Activated CD8-positive, alpha-beta memory T cell treated with anti-CD3 and anti-CD28 coated beads for 1 hour (primary cell): ENCODE measurements at regions not wholly inside any gene's neighbourhood (a gene's known extent, or its start where the extent isn't known, plus 50 kb on each side); places are given as distances from the start of the nearest gene placed in this dataset.

Source experiments
- DNase-seq, 2 donors: peaks; one replicate each; pipeline ENCODE4 v3.0.0-alpha.2; 2020; ENCODE audit warnings: low read depth in 1 of 2; ENCODE audit errors: extremely low read depth in 1 of 2

DNA sequence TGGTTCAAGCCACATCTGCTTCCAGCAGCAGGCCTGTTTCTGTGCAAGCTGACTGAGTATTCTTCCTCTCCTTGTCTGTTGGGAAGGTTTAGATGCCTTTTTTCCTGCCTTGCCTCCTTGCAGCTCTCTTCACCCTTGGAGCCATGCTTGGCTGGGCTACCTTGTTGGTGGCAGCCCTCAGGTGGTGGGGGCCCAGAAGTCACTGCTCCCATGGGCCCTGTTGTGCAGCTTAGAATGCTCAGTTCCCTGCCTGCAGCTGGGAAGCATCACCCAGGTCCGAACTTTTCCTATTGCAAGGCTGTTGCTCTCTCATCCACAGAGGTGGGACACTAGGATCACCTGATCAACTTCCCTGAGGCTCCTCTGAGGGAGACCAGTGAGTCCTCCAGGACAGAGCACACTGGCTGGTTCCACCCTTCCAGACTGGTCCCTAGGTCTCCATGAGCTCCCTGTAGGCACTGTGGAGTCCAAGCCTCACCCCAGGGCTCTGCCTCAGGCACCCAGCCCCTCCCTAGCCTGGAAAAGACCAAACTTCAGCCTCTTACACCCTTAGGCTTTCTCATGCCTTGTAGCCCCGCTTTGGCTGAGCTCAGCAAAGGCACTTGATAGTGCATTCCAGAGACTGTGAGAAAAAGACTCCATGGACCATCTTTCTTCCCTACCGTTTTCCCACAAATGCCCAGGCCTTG is 219.3 kb upstream of the SH3BP4 start:
- DNase-seq, result no peak

DNA sequence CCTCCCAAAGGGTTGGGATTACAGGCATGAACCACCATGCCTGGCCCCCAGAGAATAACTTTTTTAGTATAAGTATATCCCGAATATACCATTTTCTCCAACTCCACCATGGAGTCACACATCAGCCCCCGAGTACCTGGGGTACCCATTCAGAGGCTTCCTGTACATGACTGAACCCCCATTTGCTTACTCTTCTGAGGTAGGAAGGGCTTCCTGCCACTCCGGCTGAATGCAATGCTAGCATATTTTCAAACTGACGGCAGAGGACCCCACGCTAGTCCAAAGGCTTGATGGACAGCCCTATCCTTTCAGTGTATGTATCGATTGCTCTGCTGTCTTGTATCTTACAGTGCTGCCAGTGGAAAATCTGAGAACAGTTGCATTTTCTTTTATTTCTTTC is 220.6 kb upstream of the SH3BP4 start:
- no peak for DNase-seq

DNA sequence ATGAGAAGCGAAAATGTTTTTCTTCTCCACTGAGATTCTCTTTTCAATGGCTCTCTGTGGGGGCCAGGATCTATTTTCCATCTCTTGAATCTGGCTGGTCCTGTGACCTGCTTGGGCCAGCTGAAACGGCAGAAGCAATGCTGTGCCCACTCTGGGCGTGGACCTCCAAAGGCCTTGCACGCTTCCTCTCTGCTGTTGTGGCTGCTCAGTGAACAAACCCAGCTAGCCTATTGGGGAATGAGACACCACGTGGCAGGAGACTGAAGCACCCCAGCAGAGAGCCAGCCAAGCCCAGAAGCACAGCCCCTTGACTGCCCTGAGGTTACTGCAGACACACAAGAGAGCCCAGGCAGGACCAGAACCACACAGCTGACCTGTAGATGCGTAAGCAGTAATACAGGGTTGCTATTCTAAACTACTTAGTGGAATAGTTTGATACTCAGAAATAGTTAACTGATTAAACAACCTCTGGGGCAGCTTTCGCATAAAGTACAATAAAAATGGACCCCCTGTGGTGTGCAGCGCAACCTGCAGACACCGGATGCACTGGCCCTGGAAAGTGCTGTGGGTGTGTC is 221.7 kb upstream of the SH3BP4 start:
- DNase-seq, result no peak

DNA sequence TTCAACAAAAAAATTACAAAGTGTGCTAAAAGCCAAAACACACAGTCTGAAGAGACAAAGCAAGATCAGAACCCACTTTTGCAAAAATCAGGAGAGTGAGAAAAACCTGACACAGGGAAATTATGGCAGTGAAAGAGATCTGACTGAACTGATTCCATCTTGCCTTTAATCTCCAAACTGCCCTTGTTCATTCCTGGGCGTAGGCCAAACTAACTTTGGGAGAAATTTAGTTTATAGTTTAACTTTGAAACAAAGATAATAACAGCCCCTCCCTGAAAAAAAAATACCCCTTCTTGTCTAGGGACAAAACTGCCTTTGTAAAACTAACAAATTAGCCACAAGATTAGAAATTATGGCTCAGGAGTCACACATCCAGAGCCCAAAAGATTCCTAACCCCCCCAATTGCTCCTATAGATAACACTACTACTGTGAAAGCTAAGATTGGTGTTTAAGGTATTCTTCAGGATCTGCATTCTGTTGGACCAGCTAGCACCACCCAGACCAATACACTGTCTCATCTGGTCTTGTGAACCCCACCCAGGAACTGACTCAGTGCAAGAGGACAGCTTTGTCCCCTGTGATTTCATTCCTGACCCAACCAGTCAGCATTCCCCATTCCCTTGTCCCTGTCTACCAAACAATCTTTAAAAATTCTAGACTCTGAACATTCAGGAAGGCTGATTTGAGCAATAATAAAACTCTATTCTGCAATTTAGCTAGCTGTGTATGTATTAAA is 226.1 kb upstream of the SH3BP4 start:
- DNase-seq, result no peak

DNA sequence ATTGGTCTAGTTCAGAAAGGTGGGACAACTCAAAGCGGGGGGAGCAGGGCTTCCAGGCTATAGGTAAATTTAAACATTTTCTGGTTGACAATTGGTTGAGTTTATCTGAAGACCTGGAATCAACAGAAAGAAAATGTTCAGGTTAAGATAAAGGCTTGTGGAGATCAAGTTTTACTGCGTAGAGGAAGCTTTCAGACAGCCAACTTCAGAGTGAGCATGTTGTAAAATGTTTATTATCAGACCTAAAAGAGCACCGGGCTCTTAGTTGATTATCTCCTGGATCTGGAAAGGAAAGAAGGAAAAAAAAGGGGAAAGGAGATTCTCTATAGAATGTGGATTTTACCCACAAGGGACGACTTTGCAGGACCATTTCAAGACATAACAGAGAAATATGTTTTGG is 227.0 kb upstream of the SH3BP4 start:
- no peak for DNase-seq

DNA sequence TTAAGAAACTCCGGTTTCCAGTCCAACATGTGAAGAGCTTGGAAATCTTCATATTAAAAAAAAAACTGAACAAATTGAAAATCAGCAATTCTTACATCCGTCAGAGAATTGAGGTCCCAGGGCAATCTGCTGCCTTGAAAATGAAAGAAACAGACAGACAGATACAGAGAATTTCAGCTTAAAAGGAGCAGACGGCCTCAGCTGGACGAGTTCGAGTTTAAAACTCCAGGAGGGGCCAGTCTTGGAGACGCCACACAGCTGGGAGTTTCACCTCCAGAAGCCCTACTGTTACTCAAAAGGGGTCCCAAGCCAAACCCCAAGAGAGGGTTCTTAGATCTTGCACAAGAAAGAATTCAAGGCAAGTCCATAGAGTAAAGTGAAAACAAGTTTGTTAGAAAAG is 226.5 kb upstream of the ARL4C start:
- no peak for DNase-seq

DNA sequence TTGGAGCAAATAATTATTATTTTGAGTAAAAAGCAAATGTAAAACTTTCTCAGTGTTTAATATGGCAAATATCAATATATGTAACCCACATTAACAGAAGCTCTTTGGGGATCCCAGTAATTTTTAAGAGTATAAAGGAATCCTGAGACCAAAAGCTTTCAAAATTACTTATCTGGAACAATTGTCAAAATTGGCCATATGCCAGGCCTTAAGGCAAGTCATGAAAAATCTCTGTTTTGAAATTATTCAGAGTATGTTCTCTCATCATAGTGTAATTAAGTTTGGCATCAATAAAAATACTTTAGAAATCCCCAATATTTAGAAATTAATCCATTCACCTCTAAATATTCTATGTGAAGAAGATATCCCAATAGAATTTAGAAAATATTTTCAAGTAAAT is 225.3 kb upstream of the ARL4C start:
- no peak for DNase-seq

DNA sequence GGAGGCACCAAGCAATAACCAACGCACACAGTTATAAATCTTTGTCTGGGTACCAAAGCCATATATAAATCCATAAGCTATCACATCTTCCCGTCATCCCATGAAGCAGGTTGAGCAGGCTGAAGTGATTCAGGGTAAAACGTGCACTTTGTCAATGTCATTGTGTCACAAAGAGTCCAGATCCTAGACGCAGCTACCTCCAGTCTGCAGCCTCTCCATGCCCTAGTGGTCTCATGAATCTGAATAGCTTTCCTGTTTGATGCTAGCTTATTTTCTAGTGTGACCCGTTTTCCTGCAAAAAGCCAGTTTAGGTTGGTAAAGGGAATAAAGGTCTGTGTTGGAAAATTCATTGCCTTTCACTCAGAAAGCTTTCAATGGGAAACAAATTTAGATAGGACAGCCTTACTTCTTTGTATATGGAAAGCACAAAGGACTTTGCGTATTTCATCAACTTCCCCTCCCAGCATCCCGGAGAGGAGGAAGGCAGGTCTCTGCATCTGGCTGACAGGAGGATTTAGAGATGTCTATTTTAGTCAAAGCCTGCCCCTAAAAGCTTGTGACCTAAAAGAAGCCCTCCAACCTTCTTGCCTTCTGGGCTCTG is 222.3 kb upstream of the ARL4C start:
- DNase-seq, result no peak

DNA sequence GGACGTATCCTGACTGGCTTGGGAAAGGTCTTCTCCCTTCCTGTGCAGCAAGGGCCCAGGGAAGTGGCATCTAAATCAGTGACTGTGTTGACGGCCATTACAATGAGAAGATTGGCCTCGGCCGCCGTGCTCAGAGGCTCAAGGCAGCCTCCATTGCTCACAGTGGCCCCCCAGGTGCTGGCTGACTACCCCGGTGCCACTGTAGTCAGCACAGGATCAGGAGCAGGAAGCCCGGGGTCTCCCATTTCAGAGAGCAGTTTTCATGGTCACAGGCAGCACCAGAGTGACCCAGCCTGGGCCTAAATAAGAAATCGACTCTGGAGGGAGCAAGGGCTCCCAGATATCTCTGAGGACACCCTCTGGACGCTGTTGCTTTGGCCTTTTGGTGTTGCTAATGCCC is 219.4 kb upstream of the ARL4C start:
- no peak for DNase-seq

DNA sequence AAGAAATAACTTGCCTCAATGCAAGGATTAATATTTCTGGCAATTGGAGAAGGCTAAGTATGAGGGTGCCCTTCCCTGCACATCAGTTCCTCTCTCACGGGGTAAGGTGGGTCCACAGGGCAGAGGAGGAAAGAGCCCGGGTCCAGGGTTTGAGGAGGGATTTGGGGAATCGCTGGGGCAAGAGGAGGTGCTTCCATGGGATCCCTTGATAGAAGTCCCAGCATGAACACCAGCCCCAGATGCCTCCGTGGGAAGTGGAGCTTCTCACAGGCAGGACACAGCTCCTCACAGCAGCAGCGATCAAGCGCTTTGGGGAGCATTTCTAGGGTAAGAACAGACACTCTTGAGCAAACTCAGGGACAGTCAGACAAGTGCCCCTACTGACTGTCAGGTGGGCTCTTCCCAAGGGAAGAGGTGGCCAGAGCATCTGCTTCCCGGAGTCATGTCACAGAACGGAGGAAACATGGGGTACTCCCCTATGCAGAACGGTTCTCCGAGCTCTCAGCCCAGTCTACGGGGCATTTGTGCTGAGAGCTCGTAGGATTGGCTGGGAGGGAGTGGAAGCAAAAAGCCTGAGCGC is 218.9 kb upstream of the ARL4C start:
- no peak for DNase-seq

DNA sequence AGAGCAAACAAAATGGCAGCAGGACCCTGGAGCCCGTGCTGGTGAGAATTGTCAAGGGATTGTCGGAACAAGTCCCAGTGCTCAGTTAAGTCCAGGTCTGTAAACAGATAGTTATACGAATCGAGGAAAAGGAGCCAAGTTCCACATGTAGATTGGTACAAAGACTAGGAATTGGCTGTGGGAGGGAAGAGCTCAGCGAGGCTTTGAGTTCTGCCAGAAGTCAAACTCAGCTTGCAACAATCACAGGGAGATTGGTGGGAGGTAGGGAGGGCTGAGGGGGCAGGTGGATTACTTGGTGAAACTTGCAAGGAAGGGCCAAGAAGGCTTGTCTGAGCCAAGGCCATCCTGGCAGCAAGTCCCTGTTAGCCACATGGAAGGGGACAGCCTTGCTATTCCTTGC is 217.8 kb upstream of the ARL4C start:
- DNase-seq, result no peak

DNA sequence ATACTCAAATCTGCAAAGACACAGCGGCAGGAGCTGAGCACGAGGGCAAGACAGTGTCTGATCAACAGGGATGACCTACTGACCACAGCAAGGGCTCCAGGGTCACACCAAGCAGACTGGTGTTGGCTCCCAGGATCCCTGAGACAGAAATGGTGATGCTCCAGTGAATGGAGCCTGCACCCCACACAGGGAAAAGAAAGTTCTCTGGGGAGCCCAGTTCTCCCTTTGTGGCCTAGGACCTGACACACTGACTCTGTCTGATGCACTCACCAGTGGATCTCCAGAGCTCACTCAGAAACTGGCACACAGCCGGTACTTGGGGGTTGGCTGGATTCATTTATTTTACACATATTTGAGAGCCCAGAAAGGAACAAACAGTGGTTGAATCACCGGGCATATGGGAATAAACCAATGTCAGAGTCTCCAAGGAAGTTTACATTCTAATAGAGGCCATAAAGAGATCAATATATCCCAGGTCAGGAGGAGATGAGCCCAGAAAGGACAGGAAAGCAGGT is 215.6 kb upstream of the ARL4C start:
- DNase-seq, result no peak

DNA sequence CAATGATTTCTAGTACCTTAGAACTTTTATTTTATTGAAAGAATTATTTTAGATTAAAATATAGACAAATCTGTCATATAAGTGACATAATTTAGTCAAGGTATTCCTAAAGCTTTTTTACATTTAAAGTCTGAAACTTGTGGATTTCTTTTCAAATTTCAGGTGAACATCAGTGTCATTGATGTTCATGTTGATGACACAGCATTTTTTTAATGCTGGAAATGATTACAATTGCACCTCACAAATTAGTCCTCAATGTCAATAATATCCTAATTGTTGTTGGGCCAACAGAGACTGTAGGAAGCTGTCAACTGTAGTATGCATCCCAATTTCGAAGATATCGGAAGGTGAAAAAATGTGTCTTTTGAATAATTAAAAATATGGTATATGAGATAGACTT is 214.4 kb upstream of the ARL4C start:
- DNase-seq, result no peak

DNA sequence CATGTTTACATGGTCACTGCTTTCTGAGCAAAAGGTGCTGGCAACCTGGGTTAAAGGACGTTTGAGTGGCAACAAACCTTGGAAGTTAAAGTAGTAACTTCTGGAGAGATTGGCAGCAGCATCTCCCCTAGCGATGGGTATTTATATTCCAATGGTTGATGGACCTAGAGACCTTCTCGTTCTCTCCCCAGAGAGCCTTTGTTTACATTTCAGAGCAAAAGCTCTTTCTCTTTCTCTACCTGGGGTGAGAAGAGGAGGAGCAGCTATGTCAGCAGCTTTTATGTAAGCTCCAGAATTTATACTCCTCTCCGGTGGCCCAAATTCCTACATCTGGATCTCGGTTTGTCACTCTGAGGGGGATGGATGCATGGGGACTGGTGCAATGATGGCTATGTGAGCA is 213.7 kb upstream of the ARL4C start:
- DNase-seq, result no peak

DNA sequence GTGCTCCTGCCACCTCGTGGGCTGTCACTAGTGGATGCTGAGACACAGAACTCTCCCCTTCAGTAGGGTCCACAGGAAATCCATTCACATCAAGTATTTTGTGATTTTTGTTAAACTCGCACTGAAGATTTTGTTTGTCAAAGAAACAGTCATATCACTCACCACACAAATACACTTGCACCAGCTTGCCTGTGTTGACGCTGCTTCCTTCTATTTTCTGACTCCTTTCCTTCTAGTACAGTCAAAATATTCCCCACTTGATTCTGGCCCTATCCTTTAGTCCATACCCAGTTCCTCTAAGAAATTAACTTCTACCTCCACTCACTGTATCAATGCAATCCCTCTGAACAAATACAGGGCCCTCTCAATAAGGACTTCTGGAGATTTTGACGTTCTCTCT is 213.2 kb upstream of the ARL4C start:
- no peak for DNase-seq

DNA sequence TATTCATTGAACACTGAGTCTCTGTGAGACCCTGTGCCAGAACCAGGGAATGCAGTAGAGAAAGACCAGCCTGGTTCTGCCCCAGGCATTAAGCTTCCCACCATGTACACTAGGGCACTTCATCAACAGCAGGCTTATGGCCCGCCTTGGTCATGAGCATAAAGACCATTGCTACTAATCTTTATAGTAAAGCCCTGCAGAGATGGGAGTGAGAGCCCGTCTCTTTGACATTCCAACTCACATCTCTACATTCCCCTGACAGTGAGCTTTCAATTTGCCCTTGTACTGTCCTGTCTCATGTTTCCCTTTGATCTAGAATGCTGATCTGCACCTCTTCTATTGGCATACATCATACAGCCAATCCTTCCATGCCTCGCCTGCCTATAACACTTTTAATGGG is 211.8 kb upstream of the ARL4C start:
- DNase-seq, result no peak

DNA sequence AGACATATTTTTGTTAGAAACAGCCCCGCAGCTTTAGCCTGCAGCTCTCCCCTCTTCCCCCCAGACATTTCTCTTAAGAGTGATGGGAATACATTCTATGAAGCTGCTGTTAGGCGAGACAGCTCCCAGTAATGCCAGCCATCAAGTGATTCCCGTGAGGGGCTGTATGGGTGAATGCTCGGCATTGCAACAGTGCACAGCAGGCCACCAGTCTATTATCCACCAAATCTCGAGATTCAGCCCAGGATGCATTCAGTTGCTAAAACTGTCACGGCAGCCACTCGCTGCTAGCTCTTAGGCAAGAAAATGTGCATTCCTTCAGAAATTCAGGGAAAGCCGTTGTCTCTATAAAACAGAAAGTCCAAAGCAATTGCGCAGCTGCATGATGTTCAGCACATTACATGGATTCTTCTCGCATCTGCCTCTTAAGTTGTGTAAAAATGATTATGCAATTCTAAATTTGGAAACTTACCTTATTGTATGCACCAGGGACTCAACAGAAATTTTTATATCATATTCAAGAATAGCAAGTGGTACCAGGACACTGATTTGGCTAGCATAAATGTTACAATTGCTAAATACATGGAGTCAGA is 211.3 kb upstream of the ARL4C start:
- DNase-seq, result no peak

DNA sequence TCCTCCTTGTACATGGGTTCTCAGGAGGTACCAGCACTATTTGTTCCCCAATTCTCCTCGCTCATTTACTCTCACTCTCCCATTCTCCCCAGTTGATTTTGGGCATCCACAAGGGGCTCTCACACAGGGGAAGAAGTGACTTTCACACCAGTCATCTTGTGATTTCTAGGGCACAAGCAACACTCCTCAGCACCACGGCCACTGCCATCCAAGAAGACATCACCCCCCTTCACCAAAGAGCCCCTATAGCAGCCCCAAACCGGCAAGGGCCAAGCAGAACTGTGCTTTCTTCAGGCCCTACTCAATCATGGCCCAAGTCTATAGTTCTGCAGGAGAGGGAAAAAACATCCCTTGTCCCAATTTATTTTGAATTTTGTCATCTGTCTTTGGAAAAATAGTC is 209.2 kb upstream of the ARL4C start:
- no peak for DNase-seq

DNA sequence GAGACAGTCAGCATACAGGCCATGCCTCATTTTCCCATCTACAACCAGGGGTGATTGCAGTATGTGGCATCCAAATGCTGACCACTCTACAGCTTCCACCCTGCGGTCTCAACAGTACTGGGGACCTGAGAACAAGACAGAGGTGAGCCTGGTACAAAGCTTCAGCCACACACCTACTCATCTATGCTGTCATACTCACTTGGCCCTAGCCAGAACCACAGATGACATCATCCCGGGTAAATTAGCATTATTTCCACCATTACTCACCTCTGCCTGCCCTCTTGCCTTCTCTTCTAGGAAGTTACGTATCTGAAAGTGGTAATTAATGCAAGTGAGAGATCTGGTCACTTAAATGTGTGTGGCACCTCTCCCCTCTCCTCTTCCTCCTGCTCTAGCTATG is 208.2 kb upstream of the ARL4C start:
- DNase-seq, result no peak

DNA sequence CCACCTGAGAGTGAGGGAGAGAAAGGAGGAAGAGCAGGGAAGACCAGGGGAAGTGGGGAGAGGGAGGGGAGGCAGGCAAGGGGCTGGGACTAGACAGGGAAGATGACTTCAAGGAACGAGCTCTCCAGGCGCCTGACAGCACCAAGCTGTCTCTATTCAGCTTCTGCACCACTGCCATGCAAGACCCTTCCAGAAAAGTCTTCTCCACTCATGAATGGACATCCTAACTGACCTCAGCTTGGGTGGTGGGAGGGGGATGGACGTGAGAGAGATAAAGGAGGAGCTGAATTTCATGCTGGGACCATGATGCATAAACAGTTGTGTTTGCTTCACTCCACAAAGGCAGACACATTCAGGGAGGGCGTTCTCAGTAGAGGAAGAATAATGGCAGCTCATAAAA is 206.4 kb upstream of the ARL4C start:
- DNase-seq, result no peak

DNA sequence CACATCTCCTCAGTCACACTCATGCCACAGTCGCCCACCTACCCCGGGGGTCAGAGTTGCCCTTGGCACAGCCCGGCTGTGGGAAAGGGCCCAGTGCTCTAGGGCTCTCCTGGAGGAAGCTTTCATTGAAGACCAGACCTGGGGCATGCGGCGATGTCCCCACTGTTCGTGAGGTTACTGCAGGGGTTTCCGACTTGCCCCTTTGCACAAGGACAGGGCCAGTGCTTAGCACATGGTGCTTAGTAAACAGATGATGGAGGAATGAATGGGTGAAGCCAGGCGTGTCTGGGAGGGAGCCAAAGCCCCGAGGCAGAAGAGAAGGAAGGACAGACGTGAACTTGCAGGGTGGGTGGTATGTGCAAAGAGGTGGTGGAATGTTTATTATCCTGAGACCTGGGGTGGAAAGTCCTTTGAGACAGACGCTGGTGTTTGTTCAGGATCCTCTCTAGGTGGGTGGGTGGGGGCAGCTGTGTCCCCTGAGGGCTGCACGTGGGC is 205.9 kb upstream of the ARL4C start:
- no peak for DNase-seq
